ENCODE measurements at regions not wholly inside any gene's neighbourhood (a gene's known extent, or its start where the extent isn't known, plus 50 kb on each side); places are given as distances from the start of the nearest gene placed in this dataset.

GRCh38 chr6:14192216-14192788 is 74.7 kb downstream of the CD83 start:
- no peaks in the 10 kb centered on the region for H4K20me1 ChIP-seq (ENCODE audit: control insufficient read depth, insufficient read depth, insufficient read length)
- no peak overlapping the region for H2AK5ac ChIP-seq (ENCODE audit: insufficient read length, low read length)
- H4K8ac ChIP-seq (replicated peaks; ENCODE audit: insufficient read length, low read depth, low read length) = no peak overlapping the region
- no CpG with 5 or more reads among the region's 3 CpGs for WGBS (ENCODE audit: extremely low coverage, insufficient read length, low lambda C conversion rate)
- no peaks in the 10 kb centered on the region for H3K79me1 ChIP-seq (ENCODE audit: insufficient read depth, low read depth, low read length, poor library complexity, severe bottlenecking)
- no peaks in the 10 kb centered on the region for H3K23me2 ChIP-seq (ENCODE audit: insufficient read length, low read depth, low read length, poor library complexity, severe bottlenecking)
- no peak overlapping the region for H3K14ac ChIP-seq (ENCODE audit: insufficient read depth, low read length)
- H3K4me2 ChIP-seq (ENCODE audit: insufficient read depth, insufficient read length, low read length) = no peak overlapping the region
- TF ChIP-seq CTCF (conservative IDR thresholded peaks at IDR 0.05) = no peak
- no peaks in the 10 kb centered on the region; the same call in 1 of the 2 replicates for H3K4me1 ChIP-seq (ENCODE audit: insufficient read depth, low read length)
- H3T11ph ChIP-seq (ENCODE audit: low read length) = no peak overlapping the region
- H3K9ac ChIP-seq (ENCODE audit: extremely low read depth, insufficient read length, low read length) = no peak overlapping the region
- H2BK12ac ChIP-seq (ENCODE audit: insufficient read length, low read depth, low read length) = no peak overlapping the region
- H4K5ac ChIP-seq (ENCODE audit: insufficient read length, low read depth, low read length) = no peak overlapping the region
- H3K27me3 ChIP-seq (ENCODE audit: insufficient read depth, low read length) = no peaks in the 10 kb centered on the region
- no peak overlapping the region for H2BK20ac ChIP-seq (ENCODE audit: low read depth, low read length, poor library complexity, severe bottlenecking)
- H3K27me3 Mint-ChIP-seq (ENCODE audit: low read depth) = peaks cover 11% of the 10 kb centered on the region
- no peak overlapping the region for H3K4me3 Mint-ChIP-seq
- no peak for DNase-seq
- no peak overlapping the region for H2AFZ ChIP-seq (ENCODE audit: low read length)
- H2BK15ac ChIP-seq (ENCODE audit: low read depth, low read length) = no peak overlapping the region
- no peaks in the 10 kb centered on the region for H3K79me2 ChIP-seq (ENCODE audit: insufficient read depth, low read length)
- H3K18ac ChIP-seq (ENCODE audit: insufficient read length, low read depth, low read length) = no peak overlapping the region
- H3K23ac ChIP-seq (ENCODE audit: insufficient read length, low read depth, low read length) = no peak overlapping the region
- H3K36me3 Mint-ChIP-seq (ENCODE audit: insufficient read depth in 1 of 3, low read depth in 3 of 3) = no peaks in the 10 kb centered on the region
- H3K9me3 ChIP-seq (ENCODE audit: control insufficient read depth, low read depth, low read length) = no peaks in the 10 kb centered on the region
- H3K9me3 Mint-ChIP-seq = no peaks in the 10 kb centered on the region
- no peak overlapping the region for H4K91ac ChIP-seq (ENCODE audit: insufficient read length, low read depth, low read length)
- H2BK5ac ChIP-seq (ENCODE audit: insufficient read length, low read length) = no peak overlapping the region
- no peak overlapping the region for H3K27ac ChIP-seq (ENCODE audit: insufficient read length, low read depth, low read length)
- no peak overlapping the region for H3K27ac Mint-ChIP-seq
- peaks cover 24 to 25% of the 10 kb centered on the region in 2 experiments for H3K4me1 Mint-ChIP-seq
- H3K56ac ChIP-seq (ENCODE audit: insufficient read length, low read depth, low read length) = no peak overlapping the region
- no peak overlapping the region for H3K4ac ChIP-seq (ENCODE audit: low read depth, low read length)
- H2BK120ac ChIP-seq (ENCODE audit: low read depth, low read length, poor library complexity, severe bottlenecking) = no peak overlapping the region
